ENCODE measurements at regions not wholly inside any gene's neighbourhood (a gene's known extent, or its start where the extent isn't known, plus 50 kb on each side); places are given as distances from the start of the nearest gene placed in this dataset.

DNA sequence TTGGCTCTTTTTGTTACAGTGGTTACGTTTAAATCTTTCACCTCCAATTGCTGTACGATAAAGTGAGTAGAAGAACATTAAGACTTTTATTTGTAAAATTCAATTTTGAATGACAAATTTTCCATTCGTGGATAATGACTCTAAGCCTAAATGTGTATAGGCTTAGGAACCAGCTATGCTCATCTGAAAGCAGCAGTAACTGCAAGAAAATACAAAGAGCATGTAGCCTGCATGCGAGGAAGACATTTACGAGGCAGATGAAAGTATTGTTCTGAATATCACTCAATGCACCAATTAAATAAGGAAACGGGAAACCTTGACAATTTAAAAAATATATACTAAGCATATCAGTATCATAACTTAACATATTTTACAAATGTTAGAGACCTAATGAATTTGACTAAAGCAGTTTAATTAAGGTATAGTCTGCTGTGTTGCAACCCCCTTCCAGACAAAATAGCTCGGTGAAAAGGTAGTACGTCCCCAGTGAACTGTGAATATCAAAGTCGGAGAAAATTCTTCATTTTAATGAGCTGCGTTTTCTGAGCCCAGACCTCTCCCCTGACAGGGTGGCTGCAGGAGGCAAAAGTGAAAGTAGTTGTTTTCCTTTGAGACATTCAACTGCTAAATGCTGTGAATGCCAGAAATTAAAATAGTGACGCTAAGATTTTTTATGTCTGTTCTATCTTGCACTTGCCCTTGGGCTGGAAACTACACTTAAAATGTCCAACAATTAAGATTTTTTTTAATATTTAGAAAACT is 1236.5 kb upstream of the TENM3 start:
- ATAC-seq (no peak), DNase-seq (ENCODE audit: low spot score) (no peak), FAIRE-seq (no peak)
- intact Hi-C loops (cut with micrococcal nuclease; ENCODE audit: unreplicated experiment), result no loop called here
- Histone ChIP-seq H2AFZ (ENCODE audit: low read length) (no peak overlapping the region), H4K20me1 (ENCODE audit: insufficient read depth, low read length) (no peaks in the 10 kb centered on the region), H3K4me2 (ENCODE audit: low read depth, low read length) (no peak overlapping the region), H3K9ac (ENCODE audit: insufficient read depth, low read depth, low read length) (no peak overlapping the region), H3K4me3 (replicated peaks in 1 of 3; ENCODE audit: insufficient read depth in 1 of 3, low read depth in 2 of 3, low read length in 3 of 3) (no peak overlapping the region), H3K27ac (ENCODE audit: extremely low read length, insufficient read depth, low read length) (no peak overlapping the region), H3K79me2 (ENCODE audit: insufficient read depth, low read length) (no peaks in the 10 kb centered on the region), H3K4me1 (ENCODE audit: insufficient read depth, low read length) (no peaks in the 10 kb centered on the region), H3K36me3 (replicated peaks in 1 of 2; ENCODE audit: control insufficient read depth in 1 of 2, insufficient read depth in 2 of 2, low read length in 2 of 2) (no peaks in the 10 kb centered on the region), H3K27me3 (ENCODE audit: control insufficient read depth in 1 of 2, insufficient read depth in 2 of 2, low read length in 2 of 2) (no peaks in the 10 kb centered on the region), H3K9me3 (ENCODE audit: low read length) (no peaks in the 10 kb centered on the region)
- BruUV-seq (replicated peaks), result no TSS peak
- TF ChIP-seq ZNF496 (CRISPR knock-in tag; IDR thresholded peaks at IDR 0.05; ENCODE audit: insufficient replicate concordance) (no peak), TEAD3 (CRISPR knock-in tag; optimal IDR thresholded peaks at IDR 0.05; ENCODE audit: borderline replicate concordance) (no peak), KDM4B (CRISPR knock-in tag; IDR thresholded peaks at IDR 0.05) (no peak), CREM (IDR thresholded peaks at IDR 0.05) (no peak), CREM (CRISPR knock-in tag; IDR thresholded peaks at IDR 0.05) (no peak), KLF16 (CRISPR knock-in tag; IDR thresholded peaks at IDR 0.05) (no peak), ZFYVE20 (CRISPR knock-in tag; IDR thresholded peaks at IDR 0.05; ENCODE audit: borderline replicate concordance, low read depth) (no peak), HES4 (CRISPR knock-in tag; IDR thresholded peaks at IDR 0.05; ENCODE audit: borderline replicate concordance) (no peak), NFATC3 (CRISPR knock-in tag; IDR thresholded peaks at IDR 0.05) (no peak), NONO (IDR thresholded peaks at IDR 0.05) (no peak), NONO (CRISPR knock-in tag; conservative IDR thresholded peaks at IDR 0.05) (no peak), ATF6 (CRISPR knock-in tag; conservative IDR thresholded peaks at IDR 0.05) (no peak), ZNF274 (CRISPR knock-in tag; IDR thresholded peaks at IDR 0.05) (no peak), RBM39 (IDR thresholded peaks at IDR 0.05; ENCODE audit: low read depth, low read length, poor library complexity, severe bottlenecking) (no peak), ZNF772 (CRISPR knock-in tag; IDR thresholded peaks at IDR 0.05) (no peak), RXRB (CRISPR knock-in tag; IDR thresholded peaks at IDR 0.05; ENCODE audit: borderline replicate concordance) (no peak), RAD21 (CRISPR knock-in tag; IDR thresholded peaks at IDR 0.05) (no peak), ZNF432 (CRISPR knock-in tag; IDR thresholded peaks at IDR 0.05; ENCODE audit: borderline replicate concordance) (no peak), CENPX (CRISPR knock-in tag; IDR thresholded peaks at IDR 0.05) (no peak), ZNF547 (CRISPR knock-in tag; IDR thresholded peaks at IDR 0.05) (no peak)
- TF ChIP-seq, protein P1, sequence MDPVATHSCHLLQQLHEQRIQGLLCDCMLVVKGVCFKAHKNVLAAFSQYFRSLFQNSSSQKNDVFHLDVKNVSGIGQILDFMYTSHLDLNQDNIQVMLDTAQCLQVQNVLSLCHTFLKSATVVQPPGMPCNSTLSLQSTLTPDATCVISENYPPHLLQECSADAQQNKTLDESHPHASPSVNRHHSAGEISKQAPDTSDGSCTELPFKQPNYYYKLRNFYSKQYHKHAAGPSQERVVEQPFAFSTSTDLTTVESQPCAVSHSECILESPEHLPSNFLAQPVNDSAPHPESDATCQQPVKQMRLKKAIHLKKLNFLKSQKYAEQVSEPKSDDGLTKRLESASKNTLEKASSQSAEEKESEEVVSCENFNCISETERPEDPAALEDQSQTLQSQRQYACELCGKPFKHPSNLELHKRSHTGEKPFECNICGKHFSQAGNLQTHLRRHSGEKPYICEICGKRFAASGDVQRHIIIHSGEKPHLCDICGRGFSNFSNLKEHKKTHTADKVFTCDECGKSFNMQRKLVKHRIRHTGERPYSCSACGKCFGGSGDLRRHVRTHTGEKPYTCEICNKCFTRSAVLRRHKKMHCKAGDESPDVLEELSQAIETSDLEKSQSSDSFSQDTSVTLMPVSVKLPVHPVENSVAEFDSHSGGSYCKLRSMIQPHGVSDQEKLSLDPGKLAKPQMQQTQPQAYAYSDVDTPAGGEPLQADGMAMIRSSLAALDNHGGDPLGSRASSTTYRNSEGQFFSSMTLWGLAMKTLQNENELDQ (CRISPR knock-in tag; IDR thresholded peaks at IDR 0.05; ENCODE audit: borderline replicate concordance), result no peak
- CTCF ChIA-PET (ENCODE audit: low intra/inter-chr PET ratio, low total read pairs), result no interaction called here
- 15% methylated on average over 11 of the region's 11 CpGs for WGBS (ENCODE audit: low lambda C conversion rate)
- in situ Hi-C loops (cut with HindIII; ENCODE audit: extremely low pct_ligation_motif_present, low pct_unique_long_range_greater_than_20kb), result no loop called here
- POLR2A ChIA-PET, result no interaction called here

Data from HepG2 (cell line).